K562 (cell line): ENCODE measurements at regions not wholly inside any gene's neighbourhood (a gene's known extent, or its start where the extent isn't known, plus 50 kb on each side); places are given as distances from the start of the nearest gene placed in this dataset.

Experiments used
- CTCF ChIP-seq, 3 experiments: IDR thresholded peaks in 2 of 3; conservative IDR thresholded peaks in 1 of 3; 2 replicates each; pipeline ENCODE4 v1.5.1; 2011 to 2012; ENCODE audit warnings: low read length in 3 of 3, mild to moderate bottlenecking in 3 of 3, control low read depth in 2 of 3, improper control_type of control experiment in 1 of 3, inconsistent platforms in 1 of 3, low read depth in 1 of 3, mixed read lengths in 1 of 3, moderate library complexity in 1 of 3; ENCODE audit not compliant: insufficient read depth in 2 of 3
- FOXA3 ChIP-seq, 2 experiments: fragments of 450-650 bp in 1 of 2; sonication (generic) in 1 of 2; formaldehyde crosslinking; IDR thresholded peaks in 1 of 2; conservative IDR thresholded peaks in 1 of 2; 2 replicates each; pipeline versions ENCODE4 v1.4.0 to v1.8.0; 2020 to 2022; ENCODE audit warnings: mild to moderate bottlenecking in 2 of 2, missing genetic modification reagents in 1 of 2
- HMBOX1 ChIP-seq: sonication (generic); IDR thresholded peaks from 2 replicates; pipeline ENCODE4 v1.6.1; 2016
- IRF2 ChIP-seq: sonication (generic); formaldehyde crosslinking; IDR thresholded peaks from 2 replicates; pipeline ENCODE4 v1.8.1; 2022; ENCODE audit warnings: mild to moderate bottlenecking, missing genetic modification reagents
- JUND ChIP-seq, 2 experiments: IDR thresholded peaks; 2 replicates in 1 of 2; 3 replicates in 1 of 2; pipeline ENCODE4 v1.6.1; 2011; ENCODE audit warnings: borderline replicate concordance in 2 of 2, low read depth in 2 of 2, low read length in 2 of 2, improper control_type of control experiment in 1 of 2, missing biosample characterization in 1 of 2, missing genetic modification characterization in 1 of 2, missing genetic modification reagents in 1 of 2
- PHF8 ChIP-seq: fragments of 200-600 bp; sonication (generic); IDR thresholded peaks from 2 replicates; pipeline ENCODE4 v1.6.1; 2012; ENCODE audit warnings: mixed run types, mild to moderate bottlenecking, inconsistent platforms, low read length, moderate library complexity, borderline replicate concordance
- ZBTB43 ChIP-seq: sonication (generic); formaldehyde crosslinking; IDR thresholded peaks from 2 replicates; pipeline ENCODE4 v1.8.0; 2023; ENCODE audit warnings: mild to moderate bottlenecking, missing genetic modification reagents
- ZNF121 ChIP-seq: sonication (generic); formaldehyde crosslinking; conservative IDR thresholded peaks from 2 replicates; pipeline ENCODE4 v1.8.0; 2022; ENCODE audit warnings: missing genetic modification reagents
- ZNF124 ChIP-seq: sonication (generic); formaldehyde crosslinking; IDR thresholded peaks from 2 replicates; pipeline ENCODE4 v1.8.1; 2022; ENCODE audit warnings: missing genetic modification reagents
- ZNF354B ChIP-seq: fragments of 250-450 bp; sonication (Bioruptor Pico); IDR thresholded peaks from 2 replicates; pipeline ENCODE4 v1.4.0; 2020

GRCh38 chr6:94902974-94903628, 674.2 kb upstream of the MANEA start:
- no peak for TF ChIP-seq FOXA3 (CRISPR knock-in tag; conservative IDR thresholded peaks at IDR 0.05 in 1 of 2, IDR thresholded peaks at IDR 0.05 in 1 of 2)
- no peak for TF ChIP-seq HMBOX1
- no peak for TF ChIP-seq JUND (IDR thresholded peaks at IDR 0.05; ENCODE audit: borderline replicate concordance, low read depth, low read length)
- no peak for TF ChIP-seq JUND (tag; IDR thresholded peaks at IDR 0.05; ENCODE audit: borderline replicate concordance, low read depth, low read length)
- no peak for TF ChIP-seq ZBTB43 (CRISPR knock-in tag)
- TF ChIP-seq CTCF (IDR thresholded peaks at IDR 0.05 in 2 of 3, conservative IDR thresholded peaks at IDR 0.05 in 1 of 3; ENCODE audit: insufficient read depth in 2 of 3, low read depth in 1 of 3, low read length in 3 of 3): no peak
- TF ChIP-seq IRF2 (CRISPR knock-in tag): no peak
- no peak for TF ChIP-seq ZNF121 (CRISPR knock-in tag)
- TF ChIP-seq ZNF124 (CRISPR knock-in tag): no peak
- no peak for TF ChIP-seq PHF8
- no peak for TF ChIP-seq ZNF354B (CRISPR knock-in tag)
